ENCODE measurements at regions not wholly inside any gene's neighbourhood (a gene's known extent, or its start where the extent isn't known, plus 50 kb on each side); places are given as distances from the start of the nearest gene placed in this dataset.

DNA sequence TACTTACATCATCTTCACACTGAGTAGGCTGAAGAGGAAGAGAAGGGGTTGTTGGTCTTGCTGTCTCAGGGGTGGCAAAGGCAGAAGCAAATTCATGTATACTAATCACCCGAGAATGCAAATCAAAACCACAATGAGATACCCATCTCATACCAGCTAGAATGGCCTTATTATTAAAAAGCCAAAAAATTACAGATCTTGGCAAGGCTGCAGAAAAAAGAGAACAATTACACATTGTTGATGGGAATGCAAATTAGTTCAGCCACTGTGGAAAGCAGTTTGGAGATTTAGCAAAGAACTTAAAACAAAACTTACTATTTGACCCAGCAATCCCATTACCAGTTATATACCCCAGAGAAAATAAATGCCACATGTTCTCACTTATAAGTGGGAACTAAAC lies 154.9 kb downstream of the SEC23A start:
- Histone ChIP-seq H3K4me1 (ENCODE audit: insufficient read depth, low read length) (no peaks in the 10 kb centered on the region), H3K9ac (ENCODE audit: insufficient read depth, low read depth, low read length) (no peak overlapping the region), H3K4me3 (replicated peaks in 1 of 3; ENCODE audit: insufficient read depth in 1 of 3, low read depth in 2 of 3, low read length in 3 of 3) (no peak overlapping the region), H3K27me3 (ENCODE audit: control insufficient read depth in 1 of 2, insufficient read depth in 2 of 2, low read length in 2 of 2) (no peaks in the 10 kb centered on the region), H3K27ac (ENCODE audit: extremely low read length, insufficient read depth, low read length) (no peak overlapping the region), H2AFZ (ENCODE audit: low read length) (no peak overlapping the region), H3K36me3 (replicated peaks in 1 of 2; ENCODE audit: control insufficient read depth in 1 of 2, insufficient read depth in 2 of 2, low read length in 2 of 2) (no peaks in the 10 kb centered on the region), H4K20me1 (ENCODE audit: insufficient read depth, low read length) (no peaks in the 10 kb centered on the region), H3K79me2 (ENCODE audit: insufficient read depth, low read length) (no peaks in the 10 kb centered on the region), H3K4me2 (ENCODE audit: low read depth, low read length) (no peak overlapping the region), H3K9me3 (ENCODE audit: low read length) (no peaks in the 10 kb centered on the region)
- WGBS (ENCODE audit: low lambda C conversion rate), result 3% methylated on average over 1 of the region's 1 CpG
- in situ Hi-C loops (cut with HindIII; ENCODE audit: extremely low pct_ligation_motif_present, low pct_unique_long_range_greater_than_20kb), result no loop called here
- CTCF ChIA-PET (ENCODE audit: low intra/inter-chr PET ratio, low total read pairs), result no interaction called here
- no peak for FAIRE-seq
- intact Hi-C loops (cut with micrococcal nuclease; ENCODE audit: unreplicated experiment), result no loop called here
- POLR2A ChIA-PET, result no interaction called here
- no peak for ATAC-seq
- no peak for DNase-seq (ENCODE audit: low spot score)
- BruUV-seq (replicated peaks), result no TSS peak
- TF ChIP-seq ZBTB7B (CRISPR knock-in tag; IDR thresholded peaks at IDR 0.05) (no peak), CBFB (CRISPR knock-in tag; IDR thresholded peaks at IDR 0.05) (no peak), RAD21 (CRISPR knock-in tag; IDR thresholded peaks at IDR 0.05) (no peak), ELF3 (CRISPR knock-in tag; IDR thresholded peaks at IDR 0.05) (no peak), MAZ (IDR thresholded peaks at IDR 0.05; ENCODE audit: borderline replicate concordance, low read depth, low read length) (no peak), MAZ (CRISPR knock-in tag; IDR thresholded peaks at IDR 0.05; ENCODE audit: low read depth) (no peak), ZEB1 (IDR thresholded peaks at IDR 0.05; ENCODE audit: insufficient replicate concordance, low read depth) (no peak), CENPX (CRISPR knock-in tag; IDR thresholded peaks at IDR 0.05) (no peak), HDAC2 (CRISPR knock-in tag; IDR thresholded peaks at IDR 0.05) (no peak)
- TF ChIP-seq, protein P1, sequence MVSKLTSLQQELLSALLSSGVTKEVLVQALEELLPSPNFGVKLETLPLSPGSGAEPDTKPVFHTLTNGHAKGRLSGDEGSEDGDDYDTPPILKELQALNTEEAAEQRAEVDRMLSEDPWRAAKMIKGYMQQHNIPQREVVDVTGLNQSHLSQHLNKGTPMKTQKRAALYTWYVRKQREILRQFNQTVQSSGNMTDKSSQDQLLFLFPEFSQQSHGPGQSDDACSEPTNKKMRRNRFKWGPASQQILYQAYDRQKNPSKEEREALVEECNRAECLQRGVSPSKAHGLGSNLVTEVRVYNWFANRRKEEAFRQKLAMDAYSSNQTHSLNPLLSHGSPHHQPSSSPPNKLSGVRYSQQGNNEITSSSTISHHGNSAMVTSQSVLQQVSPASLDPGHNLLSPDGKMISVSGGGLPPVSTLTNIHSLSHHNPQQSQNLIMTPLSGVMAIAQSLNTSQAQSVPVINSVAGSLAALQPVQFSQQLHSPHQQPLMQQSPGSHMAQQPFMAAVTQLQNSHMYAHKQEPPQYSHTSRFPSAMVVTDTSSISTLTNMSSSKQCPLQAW (CRISPR knock-in tag; IDR thresholded peaks at IDR 0.05), result no peak
- TF ChIP-seq, protein P2, sequence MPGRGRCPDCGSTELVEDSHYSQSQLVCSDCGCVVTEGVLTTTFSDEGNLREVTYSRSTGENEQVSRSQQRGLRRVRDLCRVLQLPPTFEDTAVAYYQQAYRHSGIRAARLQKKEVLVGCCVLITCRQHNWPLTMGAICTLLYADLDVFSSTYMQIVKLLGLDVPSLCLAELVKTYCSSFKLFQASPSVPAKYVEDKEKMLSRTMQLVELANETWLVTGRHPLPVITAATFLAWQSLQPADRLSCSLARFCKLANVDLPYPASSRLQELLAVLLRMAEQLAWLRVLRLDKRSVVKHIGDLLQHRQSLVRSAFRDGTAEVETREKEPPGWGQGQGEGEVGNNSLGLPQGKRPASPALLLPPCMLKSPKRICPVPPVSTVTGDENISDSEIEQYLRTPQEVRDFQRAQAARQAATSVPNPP (CRISPR knock-in tag; IDR thresholded peaks at IDR 0.05), result no peak
- TF ChIP-seq, protein P3, sequence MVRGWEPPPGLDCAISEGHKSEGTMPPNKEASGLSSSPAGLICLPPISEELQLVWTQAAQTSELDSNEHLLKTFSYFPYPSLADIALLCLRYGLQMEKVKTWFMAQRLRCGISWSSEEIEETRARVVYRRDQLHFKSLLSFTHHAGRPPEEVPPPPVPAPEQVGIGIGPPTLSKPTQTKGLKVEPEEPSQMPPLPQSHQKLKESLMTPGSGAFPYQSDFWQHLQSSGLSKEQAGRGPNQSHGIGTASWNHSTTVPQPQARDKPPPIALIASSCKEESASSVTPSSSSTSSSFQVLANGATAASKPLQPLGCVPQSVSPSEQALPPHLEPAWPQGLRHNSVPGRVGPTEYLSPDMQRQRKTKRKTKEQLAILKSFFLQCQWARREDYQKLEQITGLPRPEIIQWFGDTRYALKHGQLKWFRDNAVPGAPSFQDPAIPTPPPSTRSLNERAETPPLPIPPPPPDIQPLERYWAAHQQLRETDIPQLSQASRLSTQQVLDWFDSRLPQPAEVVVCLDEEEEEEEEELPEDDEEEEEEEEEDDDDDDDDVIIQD (CRISPR knock-in tag; IDR thresholded peaks at IDR 0.05; ENCODE audit: low read depth), result no peak
- TF ChIP-seq, protein P4, sequence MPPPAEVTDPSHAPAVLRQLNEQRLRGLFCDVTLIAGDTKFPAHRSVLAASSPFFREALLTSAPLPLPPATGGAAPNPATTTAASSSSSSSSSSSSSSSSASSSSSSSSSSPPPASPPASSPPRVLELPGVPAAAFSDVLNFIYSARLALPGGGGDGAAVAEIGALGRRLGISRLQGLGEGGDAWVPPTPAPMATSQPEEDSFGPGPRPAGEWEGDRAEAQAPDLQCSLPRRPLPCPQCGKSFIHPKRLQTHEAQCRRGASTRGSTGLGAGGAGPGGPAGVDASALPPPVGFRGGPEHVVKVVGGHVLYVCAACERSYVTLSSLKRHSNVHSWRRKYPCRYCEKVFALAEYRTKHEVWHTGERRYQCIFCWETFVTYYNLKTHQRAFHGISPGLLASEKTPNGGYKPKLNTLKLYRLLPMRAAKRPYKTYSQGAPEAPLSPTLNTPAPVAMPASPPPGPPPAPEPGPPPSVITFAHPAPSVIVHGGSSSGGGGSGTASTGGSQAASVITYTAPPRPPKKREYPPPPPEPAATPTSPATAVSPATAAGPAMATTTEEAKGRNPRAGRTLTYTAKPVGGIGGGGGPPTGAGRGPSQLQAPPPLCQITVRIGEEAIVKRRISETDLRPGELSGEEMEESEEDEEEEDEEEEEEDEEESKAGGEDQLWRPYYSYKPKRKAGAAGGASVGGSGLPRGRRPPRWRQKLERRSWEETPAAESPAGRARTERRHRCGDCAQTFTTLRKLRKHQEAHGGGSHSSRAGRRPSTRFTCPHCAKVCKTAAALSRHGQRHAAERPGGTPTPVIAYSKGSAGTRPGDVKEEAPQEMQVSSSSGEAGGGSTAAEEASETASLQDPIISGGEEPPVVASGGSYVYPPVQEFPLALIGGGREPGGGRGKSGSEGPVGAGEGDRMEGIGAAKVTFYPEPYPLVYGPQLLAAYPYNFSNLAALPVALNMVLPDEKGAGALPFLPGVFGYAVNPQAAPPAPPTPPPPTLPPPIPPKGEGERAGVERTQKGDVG (CRISPR knock-in tag; IDR thresholded peaks at IDR 0.05; ENCODE audit: borderline replicate concordance), result no peak
- TF ChIP-seq, protein P5, sequence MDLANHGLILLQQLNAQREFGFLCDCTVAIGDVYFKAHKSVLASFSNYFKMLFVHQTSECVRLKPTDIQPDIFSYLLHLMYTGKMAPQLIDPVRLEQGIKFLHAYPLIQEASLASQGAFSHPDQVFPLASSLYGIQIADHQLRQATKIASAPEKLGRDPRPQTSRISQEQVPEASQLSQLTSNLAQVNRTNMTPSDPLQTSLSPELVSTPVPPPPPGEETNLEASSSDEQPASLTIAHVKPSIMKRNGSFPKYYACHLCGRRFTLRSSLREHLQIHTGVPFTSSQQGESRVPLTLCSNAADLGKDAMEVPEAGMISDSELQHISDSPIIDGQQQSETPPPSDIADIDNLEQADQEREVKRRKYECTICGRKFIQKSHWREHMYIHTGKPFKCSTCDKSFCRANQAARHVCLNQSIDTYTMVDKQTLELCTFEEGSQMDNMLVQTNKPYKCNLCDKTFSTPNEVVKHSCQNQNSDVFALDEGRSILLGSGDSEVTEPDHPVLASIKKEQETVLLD (CRISPR knock-in tag; IDR thresholded peaks at IDR 0.05; ENCODE audit: low read depth), result no peak
- TF ChIP-seq, protein P6, sequence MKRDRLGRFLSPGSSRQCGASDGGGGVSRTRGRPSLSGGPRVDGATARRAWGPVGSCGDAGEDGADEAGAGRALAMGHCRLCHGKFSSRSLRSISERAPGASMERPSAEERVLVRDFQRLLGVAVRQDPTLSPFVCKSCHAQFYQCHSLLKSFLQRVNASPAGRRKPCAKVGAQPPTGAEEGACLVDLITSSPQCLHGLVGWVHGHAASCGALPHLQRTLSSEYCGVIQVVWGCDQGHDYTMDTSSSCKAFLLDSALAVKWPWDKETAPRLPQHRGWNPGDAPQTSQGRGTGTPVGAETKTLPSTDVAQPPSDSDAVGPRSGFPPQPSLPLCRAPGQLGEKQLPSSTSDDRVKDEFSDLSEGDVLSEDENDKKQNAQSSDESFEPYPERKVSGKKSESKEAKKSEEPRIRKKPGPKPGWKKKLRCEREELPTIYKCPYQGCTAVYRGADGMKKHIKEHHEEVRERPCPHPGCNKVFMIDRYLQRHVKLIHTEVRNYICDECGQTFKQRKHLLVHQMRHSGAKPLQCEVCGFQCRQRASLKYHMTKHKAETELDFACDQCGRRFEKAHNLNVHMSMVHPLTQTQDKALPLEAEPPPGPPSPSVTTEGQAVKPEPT (CRISPR knock-in tag; IDR thresholded peaks at IDR 0.05; ENCODE audit: low read depth), result no peak

Measured in HepG2 (cell line).